Astrocyte of the spinal cord (primary cell): ENCODE measurements at regions not wholly inside any gene's neighbourhood (a gene's known extent, or its start where the extent isn't known, plus 50 kb on each side); places are given as distances from the start of the nearest gene placed in this dataset.

Source experiments
- DNase-seq: peaks from one replicate; pipeline ENCODE4 v3.0.0; 2011; ENCODE audit warnings: low read depth, low spot score
- H3K4me3 ChIP-seq: 2 replicates; pipeline ENCODE4 v1.5.1; 2011; ENCODE audit warnings: low read depth, mild to moderate bottlenecking, low read length, moderate library complexity
- in situ Hi-C: cut with HindIII; loops from 2 replicates; pipeline ENCODE4 v1.10.0; 2017; ENCODE audit warnings: low sequenced_read_pairs
- TF ChIP-seq, protein P1 (sequence below): IDR thresholded peaks from 2 replicates; pipeline ENCODE4 v1.5.1; 2012; ENCODE audit warnings: low read depth, mild to moderate bottlenecking, low read length, inconsistent platforms

DNA sequence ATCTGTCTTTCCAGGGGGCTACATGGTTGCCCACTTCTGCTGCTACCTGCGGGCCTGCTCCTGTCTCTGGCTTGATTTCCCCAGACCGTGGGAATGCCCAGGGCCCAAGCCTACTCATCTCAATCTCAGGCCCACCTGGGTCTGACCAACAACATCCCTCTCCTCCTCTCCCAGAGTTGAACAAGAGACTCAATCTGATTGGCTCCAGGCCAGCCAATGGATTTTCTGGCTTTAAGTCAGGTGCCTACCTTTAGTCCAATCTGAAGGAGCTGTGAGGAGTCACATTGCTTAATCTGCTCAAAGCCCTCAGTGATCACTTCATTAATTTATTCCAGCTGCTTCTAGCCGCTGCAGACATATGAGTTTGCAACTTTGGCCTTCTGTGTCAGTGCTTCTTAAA is 162.4 kb upstream of the KCNG1 start:
- in situ Hi-C loops, result no loop called here
- TF ChIP-seq, protein P1, sequence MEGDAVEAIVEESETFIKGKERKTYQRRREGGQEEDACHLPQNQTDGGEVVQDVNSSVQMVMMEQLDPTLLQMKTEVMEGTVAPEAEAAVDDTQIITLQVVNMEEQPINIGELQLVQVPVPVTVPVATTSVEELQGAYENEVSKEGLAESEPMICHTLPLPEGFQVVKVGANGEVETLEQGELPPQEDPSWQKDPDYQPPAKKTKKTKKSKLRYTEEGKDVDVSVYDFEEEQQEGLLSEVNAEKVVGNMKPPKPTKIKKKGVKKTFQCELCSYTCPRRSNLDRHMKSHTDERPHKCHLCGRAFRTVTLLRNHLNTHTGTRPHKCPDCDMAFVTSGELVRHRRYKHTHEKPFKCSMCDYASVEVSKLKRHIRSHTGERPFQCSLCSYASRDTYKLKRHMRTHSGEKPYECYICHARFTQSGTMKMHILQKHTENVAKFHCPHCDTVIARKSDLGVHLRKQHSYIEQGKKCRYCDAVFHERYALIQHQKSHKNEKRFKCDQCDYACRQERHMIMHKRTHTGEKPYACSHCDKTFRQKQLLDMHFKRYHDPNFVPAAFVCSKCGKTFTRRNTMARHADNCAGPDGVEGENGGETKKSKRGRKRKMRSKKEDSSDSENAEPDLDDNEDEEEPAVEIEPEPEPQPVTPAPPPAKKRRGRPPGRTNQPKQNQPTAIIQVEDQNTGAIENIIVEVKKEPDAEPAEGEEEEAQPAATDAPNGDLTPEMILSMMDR, result no peak
- no peak overlapping the region for H3K4me3 ChIP-seq
- DNase-seq, result no peak

DNA sequence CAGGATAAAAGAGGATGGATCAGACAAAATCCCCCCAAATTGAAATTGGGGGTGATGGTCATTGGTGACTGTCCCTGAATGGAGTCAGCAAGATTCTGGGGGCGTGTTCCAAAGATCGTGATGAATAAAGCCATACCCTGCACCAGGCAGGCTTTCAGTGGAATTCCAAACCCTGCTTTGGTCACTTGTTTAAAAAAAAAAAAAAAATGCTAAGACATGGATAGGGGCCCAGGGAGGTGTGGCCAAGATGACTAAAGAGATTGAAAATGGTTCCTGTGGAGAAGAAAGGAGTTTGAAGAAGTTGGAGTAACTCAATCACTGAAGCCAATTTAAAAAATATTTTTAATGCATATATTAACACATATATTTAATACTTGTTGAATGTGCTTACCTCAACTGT is 161.4 kb upstream of the KCNG1 start:
- in situ Hi-C loops, result no loop called here
- peak; percentile 55 for DNase-seq
- TF ChIP-seq, protein P1, result no peak
- H3K4me3 ChIP-seq, result no peak overlapping the region

DNA sequence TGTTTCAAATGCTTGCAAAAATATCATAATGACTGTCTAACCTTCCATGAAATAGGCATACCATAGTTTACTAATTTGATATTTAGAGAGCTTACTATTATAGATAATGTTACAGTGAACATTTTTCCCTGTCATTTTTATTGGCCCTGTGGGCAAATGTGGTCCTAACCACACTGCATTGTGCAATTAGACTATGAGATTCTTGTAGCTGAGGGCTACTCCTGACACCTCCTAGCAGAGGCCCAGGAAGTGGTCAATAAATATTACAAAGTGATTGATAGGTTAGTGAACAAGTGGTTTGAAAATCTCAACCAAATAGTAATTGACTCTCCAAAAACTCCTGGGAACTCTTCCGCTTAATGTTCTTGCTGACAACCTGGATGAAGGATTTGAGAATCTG is 160.5 kb upstream of the KCNG1 start:
- in situ Hi-C loops, result no loop called here
- TF ChIP-seq, protein P1, result no peak
- no peak for DNase-seq
- H3K4me3 ChIP-seq, result no peak overlapping the region

DNA sequence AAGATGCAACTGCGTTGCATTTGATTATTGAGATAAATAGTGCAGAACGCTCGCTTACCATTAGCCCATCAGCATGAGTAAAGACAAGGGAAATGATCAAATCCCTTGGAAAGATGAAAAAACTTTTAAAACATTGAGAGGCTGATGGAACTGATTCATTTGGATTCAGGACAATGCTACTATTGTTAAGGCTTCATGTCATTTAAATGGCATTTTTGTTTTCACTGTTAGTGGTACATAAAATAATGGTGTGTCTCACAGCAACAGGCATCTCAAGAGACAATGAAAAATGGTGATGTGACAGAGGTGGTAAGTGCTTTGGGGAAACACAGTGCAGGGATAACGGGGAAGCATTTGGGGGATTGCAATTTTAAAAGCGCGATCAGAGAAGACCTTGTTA is 159.7 kb upstream of the KCNG1 start:
- in situ Hi-C loops, result no loop called here
- no peak overlapping the region for H3K4me3 ChIP-seq
- DNase-seq, result no peak
- TF ChIP-seq, protein P1, result no peak

DNA sequence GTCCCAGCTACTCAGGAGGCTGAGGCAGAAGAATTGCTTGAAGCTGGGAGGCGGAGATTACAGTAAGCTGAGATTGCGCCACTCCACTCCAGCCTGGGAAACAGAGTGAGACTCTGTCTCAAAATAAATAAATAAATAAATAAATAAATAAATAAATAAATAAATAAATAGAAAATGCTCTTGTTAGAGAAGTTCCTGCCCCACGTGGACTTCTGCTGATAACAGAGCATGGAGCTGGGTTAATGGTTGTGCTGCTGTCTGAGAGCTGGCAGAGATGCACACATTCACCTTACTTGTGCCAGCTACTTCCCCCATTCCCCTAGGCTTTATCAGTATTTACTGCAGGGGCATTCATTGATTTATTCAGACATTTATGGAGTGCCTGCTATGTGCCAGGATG is 155.2 kb upstream of the KCNG1 start:
- TF ChIP-seq, protein P1, result no peak
- H3K4me3 ChIP-seq, result no peak overlapping the region
- no peak for DNase-seq
- in situ Hi-C loops, result no loop called here

DNA sequence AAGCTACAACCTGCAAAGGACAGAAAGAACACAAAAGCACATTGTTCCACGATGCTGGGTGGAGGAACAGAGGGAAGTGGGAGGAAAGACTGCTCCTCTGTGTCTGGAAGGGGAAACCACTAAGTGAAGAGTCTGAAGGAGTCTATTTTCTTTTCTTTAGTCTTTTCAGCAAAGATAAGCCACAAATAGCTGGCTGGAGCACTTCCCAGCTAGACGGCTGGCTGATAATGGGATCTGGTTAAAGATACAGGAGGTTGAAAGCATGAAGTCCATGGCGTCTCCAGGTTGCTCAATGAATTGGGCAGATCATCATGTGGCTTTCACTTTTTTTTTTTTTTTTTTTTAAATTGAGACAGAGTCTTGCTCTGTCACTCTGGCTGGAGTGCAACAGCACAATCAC is 154.0 kb upstream of the KCNG1 start:
- in situ Hi-C loops, result no loop called here
- peak; percentile 59 for DNase-seq
- TF ChIP-seq, protein P1, result no peak
- H3K4me3 ChIP-seq, result no peak overlapping the region

DNA sequence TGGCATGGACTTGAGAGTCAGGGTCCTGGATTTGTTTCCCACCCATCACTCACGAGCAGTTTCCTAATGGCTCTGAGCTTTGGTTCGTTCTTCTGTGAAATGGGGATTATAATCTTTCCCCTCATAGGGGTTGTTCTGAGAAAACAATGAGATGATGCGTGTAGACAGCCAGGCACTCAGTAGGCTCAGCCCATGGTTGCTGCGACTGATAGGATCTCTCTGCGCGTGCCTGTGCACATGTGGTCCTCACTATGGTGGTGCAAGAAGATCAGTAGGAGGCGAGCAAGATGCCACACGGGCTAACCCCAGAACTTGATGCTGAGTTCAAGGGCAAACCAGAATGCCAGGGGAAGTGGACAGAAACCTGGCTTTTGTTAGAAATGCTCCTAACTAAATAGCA is 153.5 kb upstream of the KCNG1 start:
- in situ Hi-C loops, result no loop called here
- H3K4me3 ChIP-seq, result no peak overlapping the region
- no peak for DNase-seq
- TF ChIP-seq, protein P1, result no peak
